ENCODE measurements at regions not wholly inside any gene's neighbourhood (a gene's known extent, or its start where the extent isn't known, plus 50 kb on each side); places are given as distances from the start of the nearest gene placed in this dataset.

- TF ChIP-seq POLR2AphosphoS5 (IDR thresholded peaks at IDR 0.05; ENCODE audit: low read depth, low read length): no peak
- no peak for TF ChIP-seq TAF1 (IDR thresholded peaks at IDR 0.05; ENCODE audit: borderline replicate concordance, low read depth, low read length)
- TF ChIP-seq POLR2A (IDR thresholded peaks at IDR 0.05; ENCODE audit: low read depth, low read length): no peak
Observed at GRCh38 chr4:19883841-19884240, 367.9 kb upstream of the SLIT2 start.
